WTC11 (cell line): ENCODE measurements at regions not wholly inside any gene's neighbourhood (a gene's known extent, or its start where the extent isn't known, plus 50 kb on each side); places are given as distances from the start of the nearest gene placed in this dataset.

ENCODE experiments used
- ATAC-seq: fragments of 200-7000 bp; cut with Tn5 transposase; 2 replicates; pipeline ENCODE4 v1.10.0; 2021; ENCODE audit warnings: mild to moderate bottlenecking, moderate library complexity
- CTCF ChIA-PET: fragments of 300-600 bp; sonication (Branson Sonifier 250); formaldehyde crosslinking; loops from one replicate; lab custom pipeline; 2021; ENCODE audit warnings: antibody characterized with exemption; lab: Charles Lee
- POLR2A ChIA-PET: fragments of 350-600 bp; sonication (Branson Sonifier 250); formaldehyde crosslinking; loops from one replicate; lab custom pipeline; 2021; ENCODE audit warnings: antibody characterized with exemption; lab: Charles Lee
- DNase-seq: peaks from one replicate; pipeline ENCODE4 v3.0.0; 2021; ENCODE audit warnings: low spot score
- H3K27ac Mint-ChIP-seq: 2 replicates; pipeline ENCODE4 v1.8.0; 2021; ENCODE audit warnings: mixed read lengths
- H3K27me3 Mint-ChIP-seq: 2 replicates; pipeline ENCODE4 v1.8.0; 2021; ENCODE audit warnings: low read depth, mild to moderate bottlenecking, moderate library complexity, mixed read lengths
- H3K36me3 Mint-ChIP-seq: 2 replicates; pipeline ENCODE4 v1.8.0; 2021; ENCODE audit warnings: mixed read lengths
- H3K4me1 Mint-ChIP-seq: 2 replicates; pipeline ENCODE4 v1.8.0; 2022; ENCODE audit warnings: mixed read lengths
- H3K4me3 Mint-ChIP-seq: 2 replicates; pipeline ENCODE4 v1.8.0; 2021; ENCODE audit warnings: mild to moderate bottlenecking, moderate library complexity, mixed read lengths
- H3K9me3 Mint-ChIP-seq: 2 replicates; pipeline ENCODE4 v1.8.0; 2021; ENCODE audit warnings: mixed read lengths
- ATF1 ChIP-seq: sonication (generic); formaldehyde crosslinking; IDR thresholded peaks from 2 replicates; pipeline ENCODE4 v1.8.1; 2023; ENCODE audit warnings: mild to moderate bottlenecking, moderate library complexity, missing genetic modification reagents
- ATF3 ChIP-seq: sonication (generic); formaldehyde crosslinking; conservative IDR thresholded peaks from 2 replicates; pipeline ENCODE4 v1.8.1; 2022; ENCODE audit warnings: mild to moderate bottlenecking, missing genetic modification reagents
- CBFB ChIP-seq: sonication (generic); formaldehyde crosslinking; IDR thresholded peaks from 2 replicates; pipeline ENCODE4 v1.8.1; 2022; ENCODE audit warnings: mild to moderate bottlenecking, low read depth, missing genetic modification reagents
- ELF4 ChIP-seq: sonication (generic); formaldehyde crosslinking; IDR thresholded peaks from 2 replicates; pipeline ENCODE4 v1.8.1; 2022; ENCODE audit warnings: low read depth, mild to moderate bottlenecking, moderate library complexity, missing genetic modification reagents
- ETV6 ChIP-seq: sonication (generic); formaldehyde crosslinking; IDR thresholded peaks from 2 replicates; pipeline ENCODE4 v1.8.1; 2022; ENCODE audit warnings: mild to moderate bottlenecking, missing genetic modification reagents
- FOXK1 ChIP-seq: sonication (generic); formaldehyde crosslinking; IDR thresholded peaks from 2 replicates; pipeline ENCODE4 v1.8.0; 2022; ENCODE audit warnings: mild to moderate bottlenecking, moderate library complexity, missing genetic modification reagents
- IRF2 ChIP-seq: sonication (generic); formaldehyde crosslinking; IDR thresholded peaks from 2 replicates; pipeline ENCODE4 v1.8.0; 2022; ENCODE audit warnings: low read depth, missing genetic modification reagents, borderline replicate concordance
- KAT7 ChIP-seq: sonication (generic); formaldehyde crosslinking; IDR thresholded peaks from 2 replicates; pipeline ENCODE4 v1.8.1; 2023; ENCODE audit warnings: missing genetic modification reagents, mild to moderate bottlenecking, borderline replicate concordance
- NR2C2 ChIP-seq: sonication (generic); formaldehyde crosslinking; IDR thresholded peaks from 2 replicates; pipeline ENCODE4 v1.8.0; 2022; ENCODE audit warnings: mild to moderate bottlenecking, missing genetic modification reagents
- OVOL2 ChIP-seq: fragments of 250-450 bp; sonication (Bioruptor Pico); IDR thresholded peaks from 2 replicates; pipeline ENCODE4 v1.9.0; 2021; ENCODE audit warnings: mild to moderate bottlenecking, borderline replicate concordance
- PRRX2 ChIP-seq: fragments of 250-450 bp; sonication (Bioruptor Pico); IDR thresholded peaks from 2 replicates; pipeline ENCODE4 v1.8.0; 2021; ENCODE audit warnings: mild to moderate bottlenecking
- SP1 ChIP-seq: sonication (generic); formaldehyde crosslinking; conservative IDR thresholded peaks from 2 replicates; pipeline ENCODE4 v1.8.1; 2022; ENCODE audit warnings: missing genetic modification reagents
- TCF7 ChIP-seq: sonication (generic); formaldehyde crosslinking; IDR thresholded peaks from 2 replicates; pipeline ENCODE4 v1.8.0; 2022; ENCODE audit warnings: mild to moderate bottlenecking, low read depth, missing genetic modification reagents, moderate library complexity
- TEAD1 ChIP-seq: sonication (generic); formaldehyde crosslinking; IDR thresholded peaks from 2 replicates; pipeline ENCODE4 v1.8.0; 2022; ENCODE audit warnings: mild to moderate bottlenecking, missing genetic modification reagents
- USF1 ChIP-seq: sonication (generic); formaldehyde crosslinking; IDR thresholded peaks from 2 replicates; pipeline ENCODE4 v1.8.0; 2022; ENCODE audit warnings: mild to moderate bottlenecking, missing genetic modification reagents
- USF2 ChIP-seq: sonication (generic); formaldehyde crosslinking; IDR thresholded peaks from 2 replicates; pipeline ENCODE4 v1.8.1; 2023; ENCODE audit warnings: mild to moderate bottlenecking, missing genetic modification reagents, moderate library complexity
- ZNF532 ChIP-seq: fragments of 250-450 bp; sonication (Bioruptor Pico); IDR thresholded peaks from 2 replicates; pipeline ENCODE4 v1.9.0; 2021; ENCODE audit warnings: mild to moderate bottlenecking, borderline replicate concordance
- TF ChIP-seq, protein P1 (sequence below): sonication (generic); formaldehyde crosslinking; IDR thresholded peaks from 2 replicates; pipeline ENCODE4 v1.8.1; 2023; ENCODE audit warnings: mild to moderate bottlenecking, missing genetic modification reagents
- TF ChIP-seq, protein P2 (sequence below): sonication (generic); formaldehyde crosslinking; IDR thresholded peaks from 2 replicates; pipeline ENCODE4 v1.8.1; 2022; ENCODE audit warnings: mild to moderate bottlenecking, missing genetic modification reagents, moderate library complexity, borderline replicate concordance
- TF ChIP-seq, protein P3 (sequence below): sonication (generic); formaldehyde crosslinking; IDR thresholded peaks from 2 replicates; pipeline ENCODE4 v1.8.0; 2022; ENCODE audit warnings: mild to moderate bottlenecking, missing genetic modification reagents
- TF ChIP-seq, protein P4 (sequence below): sonication (generic); formaldehyde crosslinking; IDR thresholded peaks from 2 replicates; pipeline ENCODE4 v1.8.0; 2022; ENCODE audit warnings: mild to moderate bottlenecking, missing genetic modification reagents

DNA sequence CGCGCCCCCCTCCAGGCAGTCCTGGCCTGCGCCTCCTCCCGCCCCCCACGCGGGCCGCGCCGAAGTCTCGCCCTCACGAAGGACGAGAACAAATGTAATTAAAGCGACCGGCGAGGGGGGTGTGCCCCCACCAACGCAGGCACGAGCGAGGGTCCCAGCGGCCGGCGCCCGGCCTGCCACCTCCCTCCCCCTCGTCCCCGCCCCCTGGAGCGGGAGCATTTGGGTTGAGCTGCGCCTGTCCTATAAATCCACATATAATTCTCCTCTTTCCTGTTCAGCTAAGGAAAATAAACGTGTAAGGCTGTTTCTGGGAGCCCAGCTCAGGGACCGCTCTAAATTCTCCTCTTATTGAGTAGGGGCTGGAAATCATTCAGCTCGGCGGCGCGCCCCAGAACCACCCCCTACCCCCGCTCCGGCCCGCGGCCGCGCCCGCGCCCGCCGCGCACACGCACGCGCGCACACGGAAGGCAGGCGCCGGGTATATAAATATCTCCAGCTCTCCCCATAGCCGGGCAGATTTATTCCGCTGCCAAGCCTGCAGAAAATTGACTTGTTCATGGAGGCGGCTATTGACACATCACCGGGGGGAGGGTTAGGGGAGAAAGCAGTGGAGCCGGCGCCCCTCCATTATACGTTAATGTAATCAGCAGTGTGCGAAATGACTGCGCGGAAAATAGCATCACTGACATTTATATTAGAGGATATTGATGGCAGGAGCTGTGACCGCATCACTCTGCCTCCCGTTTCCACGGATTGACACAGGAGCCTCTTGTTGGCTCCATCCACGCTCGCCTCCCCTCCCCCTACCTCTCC is 61.6 kb upstream of the BTRC start:
- ChIA-PET CTCF (interaction anchor here (0.5 to 12.3 kb wide), 62 partner anchors 8 to 482 kb away, joined by 3 to 203 read pairs (median 4); partner anchors contain the start of genes BTRC and LBX1), POLR2A (interaction anchor here (0.6 kb wide), 1 partner anchor 235 kb away, joined by 4 read pairs; no protein-coding TSS in a partner anchor)
- peaks cover 97% of the 10 kb centered on the region for H3K27me3 Mint-ChIP-seq
- H3K4me1 Mint-ChIP-seq: peaks cover 31% of the 10 kb centered on the region
- no peaks in the 10 kb centered on the region for H3K9me3 Mint-ChIP-seq
- H3K27ac Mint-ChIP-seq: no peak overlapping the region
- H3K36me3 Mint-ChIP-seq: no peaks in the 10 kb centered on the region
- ATAC-seq (no peak), DNase-seq (peak; percentile 27)
- peak overlapping the region; percentile 80 for H3K4me3 Mint-ChIP-seq
- TF ChIP-seq TEAD1 (CRISPR knock-in tag) (no peak), USF1 (CRISPR knock-in tag) (no peak), CBFB (no peak), IRF2 (CRISPR knock-in tag) (no peak), ATF1 (no peak), ZNF532 (CRISPR knock-in tag) (no peak), OVOL2 (CRISPR knock-in tag) (no peak), SP1 (CRISPR knock-in tag) (no peak), TCF7 (CRISPR knock-in tag) (no peak), ETV6 (no peak), ELF4 (CRISPR knock-in tag) (no peak), FOXK1 (CRISPR knock-in tag) (no peak)
- TF ChIP-seq, protein P1, sequence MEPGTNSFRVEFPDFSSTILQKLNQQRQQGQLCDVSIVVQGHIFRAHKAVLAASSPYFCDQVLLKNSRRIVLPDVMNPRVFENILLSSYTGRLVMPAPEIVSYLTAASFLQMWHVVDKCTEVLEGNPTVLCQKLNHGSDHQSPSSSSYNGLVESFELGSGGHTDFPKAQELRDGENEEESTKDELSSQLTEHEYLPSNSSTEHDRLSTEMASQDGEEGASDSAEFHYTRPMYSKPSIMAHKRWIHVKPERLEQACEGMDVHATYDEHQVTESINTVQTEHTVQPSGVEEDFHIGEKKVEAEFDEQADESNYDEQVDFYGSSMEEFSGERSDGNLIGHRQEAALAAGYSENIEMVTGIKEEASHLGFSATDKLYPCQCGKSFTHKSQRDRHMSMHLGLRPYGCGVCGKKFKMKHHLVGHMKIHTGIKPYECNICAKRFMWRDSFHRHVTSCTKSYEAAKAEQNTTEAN: no peak

GRCh38 chr10:101293007-101293723 is 60.8 kb upstream of the BTRC start:
- ChIA-PET CTCF (interaction anchor here (0.5 to 12.3 kb wide), 30 partner anchors 9 to 277 kb away, joined by 3 to 203 read pairs (median 8); partner anchors contain the start of genes BTRC and LBX1), POLR2A (interaction anchor here (1.0 kb wide), 1 partner anchor 156 kb away, joined by 3 read pairs; no protein-coding TSS in a partner anchor)
- DNase-seq (peak; percentile 55), ATAC-seq (peak; percentile 10)
- Mint-ChIP-seq H3K9me3 (no peaks in the 10 kb centered on the region), H3K27ac (no peak overlapping the region), H3K27me3 (peaks cover 97% of the 10 kb centered on the region), H3K4me1 (peaks cover 31% of the 10 kb centered on the region), H3K36me3 (no peaks in the 10 kb centered on the region), H3K4me3 (peak overlapping the region; percentile 65)
- TF ChIP-seq, protein P2, sequence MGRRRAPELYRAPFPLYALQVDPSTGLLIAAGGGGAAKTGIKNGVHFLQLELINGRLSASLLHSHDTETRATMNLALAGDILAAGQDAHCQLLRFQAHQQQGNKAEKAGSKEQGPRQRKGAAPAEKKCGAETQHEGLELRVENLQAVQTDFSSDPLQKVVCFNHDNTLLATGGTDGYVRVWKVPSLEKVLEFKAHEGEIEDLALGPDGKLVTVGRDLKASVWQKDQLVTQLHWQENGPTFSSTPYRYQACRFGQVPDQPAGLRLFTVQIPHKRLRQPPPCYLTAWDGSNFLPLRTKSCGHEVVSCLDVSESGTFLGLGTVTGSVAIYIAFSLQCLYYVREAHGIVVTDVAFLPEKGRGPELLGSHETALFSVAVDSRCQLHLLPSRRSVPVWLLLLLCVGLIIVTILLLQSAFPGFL: no peak
- no peak for TF ChIP-seq NR2C2 (CRISPR knock-in tag)
- TF ChIP-seq ATF3 (CRISPR knock-in tag): no peak
- TF ChIP-seq USF2: no peak
- TF ChIP-seq CBFB: no peak
- TF ChIP-seq, protein P3, sequence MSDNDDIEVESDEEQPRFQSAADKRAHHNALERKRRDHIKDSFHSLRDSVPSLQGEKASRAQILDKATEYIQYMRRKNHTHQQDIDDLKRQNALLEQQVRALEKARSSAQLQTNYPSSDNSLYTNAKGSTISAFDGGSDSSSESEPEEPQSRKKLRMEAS (CRISPR knock-in tag): peak; percentile 57; the same call in 1 of the 2 replicates
- TF ChIP-seq, protein P4, sequence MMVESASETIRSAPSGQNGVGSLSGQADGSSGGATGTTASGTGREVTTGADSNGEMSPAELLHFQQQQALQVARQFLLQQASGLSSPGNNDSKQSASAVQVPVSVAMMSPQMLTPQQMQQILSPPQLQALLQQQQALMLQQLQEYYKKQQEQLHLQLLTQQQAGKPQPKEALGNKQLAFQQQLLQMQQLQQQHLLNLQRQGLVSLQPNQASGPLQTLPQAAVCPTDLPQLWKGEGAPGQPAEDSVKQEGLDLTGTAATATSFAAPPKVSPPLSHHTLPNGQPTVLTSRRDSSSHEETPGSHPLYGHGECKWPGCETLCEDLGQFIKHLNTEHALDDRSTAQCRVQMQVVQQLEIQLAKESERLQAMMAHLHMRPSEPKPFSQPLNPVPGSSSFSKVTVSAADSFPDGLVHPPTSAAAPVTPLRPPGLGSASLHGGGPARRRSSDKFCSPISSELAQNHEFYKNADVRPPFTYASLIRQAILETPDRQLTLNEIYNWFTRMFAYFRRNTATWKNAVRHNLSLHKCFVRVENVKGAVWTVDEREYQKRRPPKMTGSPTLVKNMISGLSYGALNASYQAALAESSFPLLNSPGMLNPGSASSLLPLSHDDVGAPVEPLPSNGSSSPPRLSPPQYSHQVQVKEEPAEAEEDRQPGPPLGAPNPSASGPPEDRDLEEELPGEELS: no peak
- TF ChIP-seq KAT7: no peak
- no peak for TF ChIP-seq PRRX2 (CRISPR knock-in tag)
